AG10803 (cell line): ENCODE measurements at regions not wholly inside any gene's neighbourhood (a gene's known extent, or its start where the extent isn't known, plus 50 kb on each side); places are given as distances from the start of the nearest gene placed in this dataset.

Source experiments
- DNase-seq: peaks from one replicate; pipeline ENCODE4 v3.0.0; 2010; ENCODE audit warnings: low read depth
- H3K4me3 ChIP-seq: 2 replicates; pipeline ENCODE4 v1.5.1; 2011; ENCODE audit warnings: mild to moderate bottlenecking, low read length, control low read depth
- CTCF ChIP-seq: conservative IDR thresholded peaks from 2 replicates; pipeline ENCODE4 v1.5.1; 2011; ENCODE audit warnings: mild to moderate bottlenecking, low read length, control low read depth, inconsistent platforms

DNA sequence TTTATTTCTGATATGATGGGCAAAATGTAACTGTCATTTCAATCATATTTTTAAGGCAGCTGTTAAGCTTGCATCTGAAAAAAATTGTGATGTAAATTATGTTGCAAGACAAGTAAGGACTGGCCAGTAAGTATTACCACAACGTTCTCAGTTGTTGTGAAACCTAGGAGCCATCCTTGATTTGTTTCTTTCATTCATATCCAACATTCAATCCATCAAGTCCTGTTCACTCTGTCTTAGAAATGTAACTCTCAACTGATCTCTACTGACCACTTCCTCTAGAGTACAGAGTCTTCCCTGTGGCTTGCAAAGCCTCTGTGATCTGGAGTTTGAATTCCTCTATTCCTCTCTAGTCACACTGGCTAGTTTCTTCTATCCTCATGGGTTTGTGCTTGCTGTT, 161.4 kb upstream of the MAD2L1 start:
- peak; percentile 3 for DNase-seq
- no peak for TF ChIP-seq CTCF
- H3K4me3 ChIP-seq: no peak overlapping the region

DNA sequence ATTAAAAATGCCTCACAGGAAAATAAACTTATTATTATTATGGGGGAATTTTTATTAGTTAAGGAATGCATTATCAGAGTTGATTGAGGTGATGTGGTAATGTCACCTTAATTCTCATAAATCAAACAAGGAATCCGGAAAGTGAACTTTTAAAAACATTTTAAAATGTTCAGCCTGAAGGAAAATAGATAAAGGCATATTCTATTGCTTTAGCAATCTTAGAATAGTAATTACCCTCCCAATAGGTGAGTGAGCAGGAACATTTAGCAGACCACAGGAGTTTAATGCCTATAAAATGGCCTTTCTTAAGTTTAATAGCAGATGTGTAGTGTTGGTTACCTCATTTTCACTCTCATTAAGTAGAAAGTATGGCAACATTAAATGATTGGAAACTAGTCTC, 160.9 kb upstream of the MAD2L1 start:
- no peak for DNase-seq
- no peak for TF ChIP-seq CTCF
- no peak overlapping the region for H3K4me3 ChIP-seq

DNA sequence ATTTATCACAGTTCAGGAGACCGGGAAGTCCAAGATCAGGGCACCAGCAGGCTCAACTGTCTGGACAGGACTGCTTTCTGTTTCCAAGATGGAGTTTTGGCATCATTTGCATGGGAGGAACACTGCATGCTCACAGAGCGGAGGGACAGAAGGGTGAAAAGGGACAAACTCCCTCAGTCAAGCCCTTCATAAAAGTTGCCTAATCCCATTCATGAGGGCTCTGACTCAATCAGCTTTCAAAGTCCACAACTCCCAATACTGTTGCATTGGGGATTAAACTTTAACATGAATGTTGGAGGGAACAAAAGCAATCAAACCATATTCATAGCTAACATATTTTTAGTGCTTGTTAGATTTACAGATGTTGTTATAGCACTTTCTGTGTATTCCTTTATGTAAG, 158.9 kb upstream of the MAD2L1 start:
- no peak for TF ChIP-seq CTCF
- no peak overlapping the region for H3K4me3 ChIP-seq
- DNase-seq: no peak

- no peak overlapping the region for H3K4me3 ChIP-seq
- no peak for TF ChIP-seq CTCF
- peak; percentile 3 for DNase-seq
Measured at GRCh38 chr4:120218981-120219380, 152.3 kb upstream of the MAD2L1 start.

DNA sequence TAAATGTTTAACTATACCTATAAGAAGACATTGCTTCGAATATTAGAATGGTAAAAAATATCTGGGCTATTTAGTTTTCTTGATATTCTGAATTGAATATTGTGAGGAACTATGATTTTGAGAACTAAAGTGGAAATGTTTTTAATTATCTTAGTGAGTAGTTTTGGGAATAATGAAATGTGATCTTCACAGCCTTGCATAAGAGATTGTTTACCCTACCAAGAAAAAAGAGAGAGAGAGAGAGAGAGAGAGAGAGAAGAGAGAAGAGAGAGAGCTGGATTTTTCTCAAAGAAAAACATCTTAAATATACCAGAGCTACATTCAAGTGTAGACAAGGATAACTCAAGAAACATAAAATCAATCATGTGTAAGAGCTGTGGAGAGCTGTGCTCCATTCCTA, 148.7 kb upstream of the MAD2L1 start:
- H3K4me3 ChIP-seq: no peak overlapping the region
- DNase-seq: no peak
- TF ChIP-seq CTCF: no peak

- H3K4me3 ChIP-seq: no peak overlapping the region
- TF ChIP-seq CTCF: no peak
- DNase-seq: no peak
Measured at GRCh38 chr4:120211408-120212015, 144.9 kb upstream of the MAD2L1 start.

DNA sequence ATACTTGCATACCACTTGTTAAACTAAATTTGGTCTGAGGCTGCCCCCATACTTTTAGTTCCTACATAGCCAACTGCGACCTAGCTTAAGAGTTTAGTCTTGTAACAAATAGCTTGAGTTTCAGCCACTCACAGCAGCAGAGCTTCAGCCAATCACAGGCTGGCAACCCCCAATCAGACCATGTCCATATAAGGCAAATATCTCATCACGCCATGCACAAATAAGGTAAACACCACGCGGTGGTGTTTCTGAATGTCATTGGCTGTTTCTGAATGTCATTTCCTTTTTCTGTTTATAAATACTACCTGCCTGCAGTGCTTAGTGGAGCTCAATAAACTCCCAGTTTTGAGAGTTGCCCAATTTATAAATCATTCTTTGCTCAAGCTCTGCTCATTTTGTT, 143.1 kb upstream of the MAD2L1 start:
- no peak for TF ChIP-seq CTCF
- no peak for DNase-seq
- no peak overlapping the region for H3K4me3 ChIP-seq
